M059J (cell line): ENCODE measurements at regions not wholly inside any gene's neighbourhood (a gene's known extent, or its start where the extent isn't known, plus 50 kb on each side); places are given as distances from the start of the nearest gene placed in this dataset.

Source experiments
- DNase-seq: peaks from one replicate; pipeline ENCODE4 v3.0.0-alpha.2; 2012; ENCODE audit warnings: low read depth

DNA sequence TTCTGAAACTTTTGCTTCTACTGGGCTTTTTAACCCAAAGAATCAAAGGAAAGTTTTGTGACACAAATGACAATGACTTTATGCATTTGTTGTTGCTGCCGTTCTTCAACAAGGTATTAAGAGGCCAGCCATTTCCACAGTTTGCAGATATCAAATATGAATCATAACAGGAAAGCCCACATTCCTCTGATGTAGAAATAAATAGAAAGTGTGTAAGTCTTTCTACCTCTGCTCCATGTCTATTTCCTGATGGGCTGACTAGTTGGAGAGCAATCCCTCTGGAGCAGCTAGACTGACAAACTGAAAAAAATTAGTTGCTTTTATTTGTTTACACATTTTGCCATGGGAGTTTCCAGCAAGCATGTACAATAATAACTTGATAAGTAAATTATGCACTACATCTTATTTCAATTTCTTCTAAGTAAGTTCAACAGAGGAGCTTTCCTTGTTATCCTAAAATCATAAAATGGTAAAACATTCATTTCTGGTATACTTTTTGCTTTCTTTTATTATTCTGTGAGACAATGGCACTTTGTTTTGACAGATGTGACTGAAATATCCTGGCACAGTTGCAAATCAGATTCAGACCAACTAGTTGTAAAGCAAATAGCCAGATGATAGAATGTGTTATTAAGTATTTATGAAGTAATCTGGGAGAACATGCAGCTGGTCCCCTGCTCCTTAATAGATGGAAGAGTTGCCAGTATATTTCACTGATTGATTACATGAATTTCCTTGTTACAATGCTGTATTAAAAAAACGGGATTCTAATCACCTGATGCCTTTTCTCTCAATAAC is 266.7 kb downstream of the METTL4 start:
- DNase-seq = peak; percentile 35

DNA sequence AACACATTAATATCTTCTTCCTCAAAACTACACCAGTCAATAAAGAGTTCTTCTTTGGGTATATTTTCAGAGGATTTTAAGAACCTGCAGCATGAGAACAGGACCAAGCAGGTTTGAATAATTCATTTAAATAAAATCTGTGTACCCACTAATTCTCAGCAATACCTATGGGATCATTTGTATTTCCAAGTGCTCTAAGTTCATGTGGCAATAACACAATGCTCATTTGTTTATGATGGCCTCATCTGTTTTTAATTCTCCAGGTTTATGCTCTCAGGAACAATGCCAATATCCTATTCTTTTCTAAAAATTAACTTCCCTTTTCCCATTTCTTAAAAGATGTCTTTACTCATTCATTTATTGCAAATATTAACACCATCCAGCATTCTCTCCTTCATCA is 264.7 kb downstream of the METTL4 start:
- DNase-seq = no peak

DNA sequence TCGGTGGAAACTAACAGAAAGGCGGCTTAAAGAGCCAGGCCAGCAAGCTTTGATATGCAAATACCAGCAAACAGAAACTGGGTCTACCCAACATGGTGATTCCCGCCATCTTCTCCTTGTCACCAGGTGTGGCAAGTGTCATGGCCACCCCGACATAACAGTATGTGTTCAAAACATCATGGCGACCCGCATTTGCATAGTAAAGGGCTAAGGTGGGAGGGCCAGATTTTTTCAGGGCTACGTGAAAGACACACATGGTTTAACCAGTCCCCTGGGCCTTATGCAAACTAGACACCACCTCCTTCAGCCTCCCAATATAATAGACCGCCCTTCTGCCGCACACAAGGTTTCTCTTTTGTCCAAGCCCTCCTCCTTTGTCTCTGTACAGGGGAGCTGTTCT is 260.4 kb downstream of the METTL4 start:
- DNase-seq = no peak

DNA sequence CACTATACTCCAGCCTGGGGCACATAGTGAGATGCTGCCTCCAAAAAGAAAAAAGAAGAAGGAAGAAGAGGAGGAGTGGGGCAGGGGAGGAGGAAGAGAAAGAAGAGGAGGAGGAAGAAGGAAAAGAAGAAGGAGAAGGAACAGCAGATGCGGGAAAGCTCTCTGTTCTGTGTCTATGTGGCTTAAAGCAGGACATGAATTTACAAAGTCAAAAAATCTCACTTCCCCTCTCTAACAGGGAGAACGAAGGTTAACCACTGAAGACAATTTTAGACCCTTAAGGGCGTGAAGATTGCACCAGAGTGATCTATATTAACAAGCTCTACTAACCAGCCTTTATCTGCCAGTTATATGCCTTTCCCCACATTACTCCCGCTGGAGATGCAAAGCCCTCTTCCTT is 258.9 kb downstream of the METTL4 start:
- DNase-seq = no peak

DNA sequence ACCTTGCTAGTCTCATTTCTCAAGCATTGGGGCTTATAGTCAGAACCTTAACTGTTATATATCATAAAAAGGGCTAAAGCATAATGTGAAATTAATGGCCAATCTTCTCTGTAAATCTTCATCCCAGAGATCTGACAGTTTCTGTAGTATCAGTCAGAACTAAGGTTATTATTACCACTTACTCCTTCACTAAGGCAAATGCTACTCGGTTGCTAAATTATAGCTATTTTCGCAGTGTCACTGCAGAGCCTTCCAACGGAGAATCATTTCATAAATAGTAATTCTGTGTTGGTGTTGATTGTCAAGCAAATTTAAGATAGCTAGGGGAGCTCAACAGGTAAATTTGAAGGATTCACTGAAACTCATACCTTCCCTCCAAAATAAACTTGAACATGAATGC is 258.0 kb downstream of the METTL4 start:
- no peak for DNase-seq

DNA sequence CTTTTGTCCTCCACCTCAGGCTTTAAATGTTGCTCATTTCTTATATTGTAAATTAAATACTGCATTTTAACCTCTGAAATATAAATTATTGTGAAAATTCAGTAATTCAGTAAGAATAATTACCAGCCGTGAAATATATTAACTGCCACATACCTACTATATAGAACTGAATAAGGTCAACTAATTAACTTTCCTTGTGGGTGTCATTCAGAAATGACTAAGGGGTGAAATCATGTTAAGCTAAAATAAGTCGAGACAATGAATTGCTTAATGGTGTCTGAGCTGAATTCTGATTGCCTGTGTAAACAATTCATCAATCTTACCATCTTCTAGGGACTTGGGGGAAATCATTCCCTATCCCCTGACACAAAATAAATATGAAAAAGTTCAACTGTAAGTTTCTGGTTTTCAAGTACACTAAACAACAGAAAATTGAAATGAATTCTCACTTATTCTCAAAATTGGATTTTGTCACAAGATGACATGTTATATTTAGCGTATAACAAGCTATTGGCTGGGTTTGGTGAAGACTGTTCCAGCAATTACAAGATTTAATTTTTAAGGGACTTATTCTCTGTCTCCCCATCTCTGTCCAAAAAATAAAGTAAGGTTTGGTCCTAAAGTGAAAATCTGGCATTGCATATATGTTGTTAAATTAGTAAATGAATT is 255.1 kb downstream of the METTL4 start:
- DNase-seq = no peak

DNA sequence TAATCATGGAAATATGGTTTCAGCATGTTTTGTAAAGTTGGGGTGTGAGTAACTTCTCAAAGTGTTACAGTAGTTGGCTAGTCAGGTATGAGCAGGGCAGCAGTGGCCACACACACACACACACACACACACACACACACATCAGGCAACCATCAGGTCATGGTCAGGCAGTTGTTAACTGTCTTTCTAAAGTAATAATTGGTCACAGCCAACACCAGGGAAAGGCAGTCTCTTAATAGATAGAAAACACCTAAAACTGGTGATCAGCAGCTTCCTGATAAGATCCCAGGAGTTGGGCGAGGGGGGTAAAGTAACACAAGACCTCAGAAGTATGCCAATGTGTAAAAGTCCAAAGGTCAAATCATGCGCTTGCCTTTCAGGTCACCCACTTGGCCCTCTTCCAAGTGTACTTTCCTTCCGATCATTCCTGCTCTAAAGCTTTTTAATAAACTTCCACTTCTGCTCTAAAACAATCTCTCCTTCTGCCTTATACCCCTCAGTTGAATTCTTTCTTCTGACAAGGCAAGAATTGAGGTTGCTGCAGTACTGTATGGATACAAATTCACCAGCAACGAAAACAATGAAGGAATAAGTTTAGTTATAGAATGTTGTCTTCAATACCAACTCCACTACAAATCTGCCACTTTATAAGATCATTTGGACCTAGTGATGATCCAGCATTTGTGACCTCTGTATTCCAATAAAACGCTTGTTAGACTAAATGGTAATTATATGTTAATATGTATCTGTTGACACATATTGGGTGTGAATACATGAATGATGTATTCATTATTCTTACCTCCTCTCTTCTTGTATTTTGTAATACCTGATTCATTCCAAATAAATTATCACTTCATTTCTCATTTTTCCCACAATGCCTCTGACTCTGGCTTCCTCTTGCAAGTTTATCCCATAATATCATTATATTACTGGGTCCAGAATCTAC is 254.3 kb downstream of the METTL4 start:
- DNase-seq = no peak

DNA sequence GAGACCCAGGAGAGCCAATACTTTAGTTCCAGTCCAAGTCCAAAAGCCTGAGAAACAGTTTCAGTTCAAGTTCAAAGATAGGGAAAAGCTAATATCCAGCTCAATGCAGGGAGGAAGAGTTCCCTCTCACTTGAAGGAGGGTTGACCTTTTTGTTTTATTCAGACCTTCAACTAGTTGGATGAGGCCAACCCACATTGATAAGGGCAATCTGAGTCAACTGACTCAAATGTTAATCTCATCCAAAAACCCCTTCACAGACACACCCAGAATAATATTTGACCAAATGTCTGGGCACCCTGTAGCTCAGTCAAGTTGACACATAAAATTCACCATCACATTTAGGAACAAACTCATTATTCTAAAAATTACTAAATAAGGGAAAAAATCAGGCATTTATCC is 246.8 kb downstream of the METTL4 start:
- DNase-seq = no peak

DNA sequence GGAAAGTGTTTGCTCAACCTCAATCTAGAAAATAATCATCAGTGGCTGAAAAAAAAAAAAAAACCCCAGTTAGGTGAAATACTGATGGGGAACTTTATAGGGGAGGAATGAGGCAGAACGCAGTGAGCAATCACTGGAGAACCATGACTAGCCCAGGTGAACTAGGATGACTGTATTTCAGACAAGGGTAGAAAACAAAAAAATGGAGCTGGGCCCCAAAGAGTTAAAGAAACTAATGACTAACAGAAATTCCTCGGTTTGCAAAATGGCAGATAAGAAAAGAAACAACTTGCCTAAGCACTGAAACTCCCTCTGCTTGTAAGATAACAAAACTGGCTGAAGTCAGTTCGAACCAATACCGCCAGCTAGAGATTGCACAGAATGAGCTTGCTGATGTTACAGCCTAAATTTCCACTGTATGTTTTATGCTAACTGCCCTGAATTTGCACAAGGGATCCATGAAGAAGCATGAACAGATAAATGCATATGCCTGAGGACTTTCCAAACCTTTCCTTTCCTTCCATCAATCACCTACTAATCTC is 245.9 kb downstream of the METTL4 start:
- DNase-seq = peak; percentile 46

DNA sequence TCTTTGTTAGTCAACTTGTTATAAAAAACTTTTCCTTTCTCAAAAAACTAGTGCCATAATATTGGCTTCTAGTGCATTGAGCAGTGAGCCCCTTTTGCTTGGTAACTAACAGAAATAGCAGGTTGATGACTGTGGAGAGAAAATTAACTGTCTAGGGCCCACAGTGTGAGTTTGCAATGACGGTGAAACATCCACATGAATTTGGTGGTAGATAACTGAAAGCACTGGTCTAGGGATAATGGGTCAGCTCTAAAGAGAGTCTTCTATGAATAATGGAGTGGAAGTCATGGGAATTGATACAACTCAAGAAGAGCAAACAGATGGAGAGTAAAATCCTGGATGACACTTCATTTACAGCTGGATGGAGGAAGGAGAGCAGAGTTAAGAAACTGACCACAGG is 245.4 kb downstream of the METTL4 start:
- DNase-seq = no peak

DNA sequence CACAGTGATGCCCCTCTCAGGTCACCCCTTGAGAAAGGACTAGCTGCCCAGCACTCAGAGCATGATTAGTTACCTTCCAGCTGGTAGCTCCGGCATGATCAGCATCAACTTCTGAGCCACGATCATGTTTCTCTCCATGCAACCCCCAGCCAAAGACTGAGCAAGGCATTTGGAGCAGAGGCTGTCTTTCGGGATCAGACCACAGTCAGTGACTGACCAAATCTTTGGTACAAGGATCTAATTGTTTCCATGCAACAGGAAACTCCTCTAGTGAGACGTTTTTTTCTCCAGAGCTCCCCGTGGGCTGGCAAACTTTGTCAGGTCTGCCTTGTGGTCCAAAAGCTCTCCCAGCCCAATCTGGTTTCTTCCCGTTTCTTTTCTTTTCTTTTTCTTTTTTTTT is 244.3 kb downstream of the METTL4 start:
- DNase-seq = peak; percentile 9

DNA sequence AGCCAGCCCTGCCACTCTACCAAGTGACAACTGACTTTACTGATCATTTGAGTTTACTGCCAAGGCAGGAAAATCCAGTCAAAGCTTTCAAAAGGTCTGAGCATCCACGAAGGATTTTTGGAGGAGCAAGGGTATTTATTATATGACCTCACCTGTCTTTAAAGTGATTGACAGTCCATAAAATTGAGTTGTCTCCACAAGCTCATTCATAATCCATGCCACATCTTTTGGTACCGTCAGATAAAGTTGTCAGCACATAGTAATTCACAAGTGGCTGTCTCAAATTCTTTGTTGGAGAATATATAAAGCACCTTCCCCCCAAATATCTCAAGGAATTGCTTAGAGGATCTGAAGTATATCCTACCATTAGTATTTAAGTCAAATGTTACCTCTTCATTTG is 240.5 kb downstream of the METTL4 start:
- no peak for DNase-seq

DNA sequence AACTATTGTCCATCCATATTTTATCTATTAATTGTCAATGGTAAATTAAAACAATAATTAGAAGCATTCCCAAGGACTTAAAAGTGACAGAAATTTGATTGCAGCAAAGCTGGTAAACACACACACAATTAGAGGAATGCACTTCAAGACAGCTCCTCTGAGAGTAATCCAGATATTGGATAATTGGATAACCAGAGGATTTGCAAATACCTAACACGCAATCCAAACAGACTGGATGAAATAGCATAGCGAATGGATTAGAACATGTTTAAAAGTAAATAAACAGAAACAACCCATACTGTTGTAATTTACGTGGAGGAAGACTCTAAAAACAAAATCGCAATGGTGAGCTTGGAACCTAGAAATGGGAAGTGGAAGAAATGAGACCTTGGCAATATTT is 239.8 kb downstream of the METTL4 start:
- DNase-seq = no peak

DNA sequence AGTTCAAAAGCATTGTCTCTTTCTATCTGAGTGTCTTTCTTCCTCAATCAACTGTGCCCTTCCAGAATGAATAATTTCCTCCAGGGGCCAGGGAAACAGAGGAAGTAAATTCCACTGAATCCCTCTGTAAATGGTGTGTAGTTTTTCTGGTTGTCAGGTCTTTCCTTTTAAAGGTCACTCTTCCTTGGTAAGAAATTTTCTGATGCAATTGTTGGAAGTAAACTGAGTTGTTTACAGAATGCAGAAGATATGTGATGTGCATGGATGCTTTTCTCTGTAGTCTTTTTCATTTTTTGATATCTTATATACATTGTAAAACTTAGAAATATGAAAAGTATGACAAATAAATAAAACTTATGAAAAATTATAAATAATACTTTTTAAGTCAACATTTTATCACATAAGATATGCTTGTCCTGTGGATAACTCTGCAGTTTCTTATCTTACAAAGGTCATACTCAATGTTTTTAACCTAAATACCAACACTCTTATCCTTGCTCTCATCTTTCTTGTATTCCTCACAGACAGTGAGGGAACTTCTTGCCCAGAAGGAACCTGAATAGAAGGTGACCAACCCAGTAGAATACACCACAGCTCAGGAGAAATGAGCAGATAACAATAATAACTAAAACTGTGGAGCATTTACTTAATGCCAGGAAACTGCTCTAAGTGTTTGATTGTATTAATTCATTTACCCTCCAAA is 234.5 kb downstream of the METTL4 start:
- DNase-seq = no peak

DNA sequence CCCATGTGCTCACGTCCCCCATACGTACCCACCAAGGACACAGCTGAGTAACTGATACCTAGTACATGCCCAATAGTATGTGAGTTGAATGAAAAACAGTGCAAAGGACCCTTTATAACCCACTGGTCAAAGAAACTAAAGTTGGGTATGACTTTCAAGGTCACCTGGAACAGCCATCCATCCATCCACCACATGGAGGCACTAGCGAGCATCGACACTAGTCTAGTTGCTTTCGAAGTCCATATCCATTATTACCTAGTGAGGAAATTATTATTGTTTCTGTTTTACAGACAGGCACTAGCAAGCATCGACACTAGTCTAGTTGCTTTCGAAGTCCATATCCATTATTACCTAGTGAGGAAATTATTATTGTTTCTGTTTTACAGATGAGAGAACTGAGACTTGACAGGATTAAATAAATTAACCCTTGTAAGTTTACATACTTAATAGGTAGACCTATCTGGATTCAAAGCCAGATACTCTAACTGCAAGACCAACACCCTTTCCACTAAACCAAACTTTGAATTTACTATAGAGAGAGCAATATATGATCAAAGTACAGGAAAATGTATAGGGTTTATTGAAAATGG is 233.7 kb downstream of the METTL4 start:
- DNase-seq = peak; percentile 20

DNA sequence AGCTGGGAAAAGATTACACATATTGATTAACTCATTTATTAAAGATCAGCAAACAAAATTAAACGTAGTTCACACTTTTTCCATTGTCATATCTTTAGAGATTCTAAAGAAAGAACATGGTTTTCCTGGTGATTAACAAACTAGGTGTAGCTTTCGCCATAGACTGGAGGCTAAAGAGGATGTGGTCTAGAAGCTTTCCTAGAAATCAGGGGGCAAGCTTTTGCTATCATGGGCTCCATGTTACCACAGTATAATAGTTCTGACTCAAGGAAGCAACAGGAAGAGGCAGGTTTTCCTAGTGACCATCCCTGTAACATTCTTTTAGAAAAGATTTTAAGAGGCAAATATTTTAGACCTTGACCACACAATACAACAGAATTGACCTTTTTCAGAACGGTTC is 232.7 kb downstream of the METTL4 start:
- no peak for DNase-seq

DNA sequence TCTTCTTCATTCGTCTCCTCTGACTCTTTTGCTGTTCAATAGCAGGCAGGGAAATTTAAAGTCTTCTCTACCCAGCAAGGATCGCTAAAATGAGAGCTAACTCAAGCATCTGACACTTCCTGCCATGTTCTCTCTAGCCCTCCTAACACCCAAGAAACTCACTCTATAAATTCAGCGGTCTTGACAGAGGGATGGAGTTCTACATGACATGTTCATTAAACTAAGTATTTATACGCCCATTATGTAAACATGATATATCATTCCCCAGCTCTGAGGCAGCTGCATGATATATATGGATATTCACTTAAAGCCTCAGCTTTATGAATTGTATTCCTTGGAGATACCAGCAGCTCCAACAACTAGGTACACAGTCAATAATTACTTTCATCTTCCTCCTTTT is 231.0 kb downstream of the METTL4 start:
- DNase-seq = no peak

DNA sequence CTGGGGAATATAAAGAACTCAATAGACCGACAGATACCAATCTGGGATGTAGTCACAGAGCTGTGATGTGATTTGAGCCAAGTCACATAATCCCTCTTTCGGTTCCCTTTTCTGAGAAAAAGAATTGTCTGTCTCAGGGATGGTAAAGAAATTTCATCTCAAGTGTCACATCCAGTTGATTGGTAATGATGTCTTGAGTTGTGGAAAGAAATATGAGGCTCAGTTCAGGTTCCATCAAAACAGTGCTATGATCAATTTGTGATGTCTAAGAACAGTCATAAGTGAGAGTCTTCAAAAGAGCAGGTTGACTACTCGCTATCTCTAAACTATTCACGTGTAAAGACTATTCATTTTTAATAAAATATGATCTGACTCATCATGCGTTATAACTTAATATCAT is 223.3 kb downstream of the METTL4 start:
- no peak for DNase-seq

DNA sequence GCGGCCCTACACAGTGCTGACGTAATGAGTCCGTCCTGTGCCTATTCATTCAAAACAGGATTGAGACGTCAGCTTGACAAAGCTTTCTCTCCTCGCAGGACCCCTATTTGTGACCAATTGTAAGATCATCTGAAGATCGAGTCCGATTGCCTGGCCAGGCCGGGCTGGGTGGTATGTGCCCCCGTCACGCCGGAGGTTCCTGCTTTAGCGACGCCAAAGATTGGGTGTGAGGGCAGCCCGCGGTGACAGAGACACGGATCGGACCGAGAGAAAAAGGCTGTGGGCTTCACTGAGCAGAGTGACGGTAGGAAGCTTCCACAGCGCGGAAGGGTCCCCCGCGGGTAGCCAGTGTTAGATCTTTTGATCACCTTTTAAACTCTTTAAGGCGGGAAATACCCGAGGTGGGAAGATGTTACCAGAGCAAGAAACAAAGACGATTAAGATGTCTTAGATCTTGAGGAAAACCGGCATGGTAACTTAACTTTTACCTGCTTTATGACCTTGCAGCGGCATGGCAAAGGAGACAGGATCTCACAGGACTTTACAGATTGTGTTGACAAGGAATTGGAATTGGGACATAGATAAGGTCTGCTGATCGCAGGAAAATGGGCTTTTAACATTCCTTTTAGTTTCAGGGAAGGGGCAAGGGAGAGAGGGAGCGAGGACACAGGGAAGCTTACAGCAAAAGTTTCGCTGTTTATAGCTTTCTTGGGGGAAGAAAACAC is 220.0 kb downstream of the METTL4 start:
- no peak for DNase-seq

DNA sequence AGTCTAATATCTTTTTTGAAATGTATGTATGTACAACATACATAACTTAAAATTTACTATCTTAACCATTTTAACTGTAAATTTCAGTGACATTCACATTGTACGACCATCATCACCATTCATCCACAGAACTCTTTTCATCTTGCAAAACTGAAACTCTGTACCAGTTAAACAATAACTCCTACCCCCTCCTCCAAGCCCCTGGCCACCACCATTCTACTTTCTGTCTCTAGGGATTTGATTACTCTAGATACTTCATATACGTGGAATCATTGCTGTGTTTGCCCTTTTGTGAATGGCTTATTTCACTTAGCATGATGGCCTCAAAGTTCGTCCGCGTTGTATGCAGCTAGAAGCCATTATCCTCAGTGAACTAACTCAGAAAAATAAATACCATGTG is 217.0 kb downstream of the METTL4 start:
- DNase-seq = no peak

DNA sequence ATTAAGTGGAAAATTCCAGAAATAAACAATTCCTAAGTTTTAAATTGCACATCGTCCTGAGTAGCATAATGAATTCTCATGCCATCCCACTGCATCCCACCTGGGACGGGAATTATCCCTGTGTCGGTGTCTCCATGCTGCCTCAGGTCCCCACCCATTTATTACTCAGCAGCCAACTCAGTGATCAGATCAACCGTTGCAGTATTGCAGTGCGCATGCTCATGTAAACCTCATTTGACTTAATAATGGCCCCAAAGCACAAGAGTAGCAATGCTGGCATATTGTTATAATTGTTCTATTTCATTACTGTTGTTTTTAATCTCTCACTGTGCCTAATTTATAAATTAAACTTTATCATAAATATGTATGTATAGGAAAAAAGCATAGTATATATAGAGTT is 214.4 kb downstream of the METTL4 start:
- DNase-seq = no peak
